ENCODE measurements at regions not wholly inside any gene's neighbourhood (a gene's known extent, or its start where the extent isn't known, plus 50 kb on each side); places are given as distances from the start of the nearest gene placed in this dataset.
"Not testable (repeated sequence)": the region's sequence is repeated elsewhere in the genome, so short reads cannot be mapped to it uniquely, and the experiment has no call there.

- intact Hi-C loops (cut with DNase I): no loop called here
- ATAC-seq (no peak), DNase-seq (no peak)
These were observed 141.4 kb upstream of the TMEM196 start for GRCh38 chr7:19914866-19915265.

- ATAC-seq (no peak), DNase-seq (no peak)
- intact Hi-C loops (cut with DNase I): no loop called here
These were observed 126.7 kb upstream of the TMEM196 start for GRCh38 chr7:19900118-19900517.

DNA sequence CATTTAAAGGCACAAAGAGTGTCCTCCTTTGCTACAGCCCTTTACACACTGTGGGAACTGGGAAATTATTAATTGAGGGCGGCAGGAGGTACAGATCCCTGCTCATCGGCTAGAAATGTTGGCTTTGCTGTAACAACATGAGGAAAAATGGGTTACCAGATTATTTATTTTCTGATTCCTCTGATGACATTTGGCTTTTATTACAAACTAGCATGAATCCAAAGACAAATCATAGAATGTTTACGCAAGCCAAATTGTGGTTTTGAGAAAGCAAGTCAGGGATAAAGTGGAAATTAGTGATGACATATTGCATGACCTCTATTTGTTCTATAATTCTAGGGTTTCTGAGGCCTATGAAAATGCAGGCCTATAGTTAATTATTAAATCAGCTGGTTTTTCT, 126.1 kb upstream of the TMEM196 start:
- ATAC-seq (peak in 1 of 2 donors; percentile 31), DNase-seq (no peak)
- intact Hi-C loops (cut with DNase I): no loop called here

DNA sequence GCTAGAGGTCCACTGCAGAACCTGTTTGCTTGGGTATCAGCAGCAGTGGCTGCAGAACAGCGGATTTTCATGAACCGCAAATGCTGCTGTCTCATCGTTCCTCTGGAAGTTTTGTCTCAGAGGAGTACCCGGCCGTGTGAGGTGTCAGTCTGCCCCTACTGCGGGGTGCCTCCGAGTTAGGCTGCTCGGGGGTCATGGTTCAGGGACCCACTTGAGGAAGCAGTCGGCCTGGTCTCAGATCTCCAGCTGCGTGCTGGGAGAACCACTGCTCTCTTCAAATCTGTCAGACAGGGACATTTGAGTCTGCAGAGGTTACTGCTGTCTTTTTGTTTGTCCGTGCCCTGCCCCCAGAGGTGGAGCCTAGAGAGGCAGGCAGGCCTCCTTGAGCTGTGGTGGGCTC, 109.5 kb upstream of the TMEM196 start:
- intact Hi-C loops (cut with DNase I); ATAC-seq; DNase-seq: not testable (repeated sequence)

GRCh38 chr7:19872094-19872493, 98.7 kb upstream of the TMEM196 start:
- intact Hi-C loops (cut with DNase I): no loop called here
- no peak for DNase-seq
- ATAC-seq: no peak

- no peak for DNase-seq
- intact Hi-C loops (cut with DNase I): no loop called here
- no peak for ATAC-seq
These were observed 97.7 kb upstream of the TMEM196 start for GRCh38 chr7:19871102-19871501.

GRCh38 chr7:19869979-19870378, 96.6 kb upstream of the TMEM196 start:
- ATAC-seq: no peak
- no peak for DNase-seq
- intact Hi-C loops (cut with DNase I): no loop called here

DNA sequence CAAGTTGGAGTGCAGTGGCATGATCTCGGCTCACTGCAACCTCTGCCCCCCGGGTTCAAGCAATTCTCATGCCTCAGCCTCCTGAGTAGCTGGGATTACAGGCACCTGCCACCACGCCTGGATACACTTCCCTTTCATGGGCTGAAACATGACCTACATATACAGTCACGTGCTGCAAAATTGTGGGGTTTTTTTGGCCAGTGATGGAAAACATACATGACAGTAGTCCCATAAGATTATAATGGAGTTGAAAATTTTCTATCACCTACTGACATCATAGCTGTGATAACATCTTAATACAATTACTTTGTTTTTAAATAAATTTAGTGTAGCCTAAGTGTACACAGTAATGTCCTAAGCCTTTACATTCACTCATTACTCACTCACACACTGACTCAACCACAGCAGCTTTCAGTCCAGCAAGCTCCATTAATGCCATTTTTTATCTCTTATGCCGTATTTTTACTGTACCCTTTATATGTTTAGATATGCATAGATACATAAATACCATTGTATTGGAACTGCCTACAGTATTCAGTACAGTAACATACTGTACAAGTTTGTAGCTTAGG, 79.9 kb upstream of the TMEM196 start:
- intact Hi-C loops (cut with DNase I): no loop called here
- ATAC-seq: no peak
- DNase-seq: no peak

- no peak for ATAC-seq
- DNase-seq: no peak
- intact Hi-C loops (cut with DNase I): no loop called here
These were observed 78.8 kb upstream of the TMEM196 start for GRCh38 chr7:19852192-19852591.

DNA sequence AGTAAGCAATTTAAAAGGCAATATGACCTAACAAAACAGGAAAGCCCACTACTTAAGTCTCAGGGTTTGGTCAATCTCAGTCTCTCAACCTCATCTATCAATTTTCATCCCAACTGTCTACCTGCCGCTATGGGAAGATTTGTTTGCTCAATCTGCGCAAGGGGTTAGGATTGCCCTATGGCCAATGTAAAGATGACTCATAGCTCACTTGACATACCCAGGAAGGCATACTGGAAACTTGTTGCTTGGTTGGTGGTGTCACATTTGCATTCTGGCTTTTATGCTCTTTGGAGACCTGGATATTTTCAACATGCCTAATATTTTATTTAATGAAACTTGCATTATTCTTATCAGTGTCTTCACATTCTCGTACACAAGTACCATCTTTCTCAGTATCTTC, 78.1 kb upstream of the TMEM196 start:
- no peak for ATAC-seq
- no peak for DNase-seq
- intact Hi-C loops (cut with DNase I): no loop called here

DNA sequence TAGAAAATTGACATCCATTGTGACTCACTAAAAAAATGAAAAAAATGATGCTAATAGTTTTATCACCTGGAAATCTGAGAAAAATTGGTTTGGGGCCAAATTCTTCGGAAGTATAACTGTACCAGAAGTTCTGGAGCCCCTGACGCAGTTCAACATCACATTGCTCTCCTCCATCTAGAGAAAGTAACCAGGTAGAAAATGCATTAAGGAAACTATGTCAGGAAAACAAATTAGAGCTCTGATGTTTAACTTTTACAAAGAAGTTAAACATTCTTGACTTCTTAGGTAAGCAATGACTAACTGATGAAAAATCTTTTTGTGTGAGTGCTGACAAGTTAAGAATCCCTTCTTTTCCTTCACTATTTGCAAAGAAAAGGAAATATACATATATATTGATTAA, 61.1 kb upstream of the TMEM196 start:
- ATAC-seq: no peak
- intact Hi-C loops (cut with DNase I): no loop called here
- DNase-seq: no peak

GRCh38 chr7:19830604-19831003, 57.2 kb upstream of the TMEM196 start:
- ATAC-seq: no peak
- DNase-seq: no peak
- intact Hi-C loops (cut with DNase I): no loop called here
